CD4-positive, CD25-positive, alpha-beta regulatory T cell (primary cell): ENCODE measurements at regions not wholly inside any gene's neighbourhood (a gene's known extent, or its start where the extent isn't known, plus 50 kb on each side); places are given as distances from the start of the nearest gene placed in this dataset.
A peak's percentile ranks its signal among the peaks of the same experiment; 100 is the strongest.
"Not testable (repeated sequence)": the region's sequence is repeated elsewhere in the genome, so short reads cannot be mapped to it uniquely, and the experiment has no call there.

Experiments used
- ATAC-seq, 2 donors: fragments of 150-1000 bp; cut with Tn5 transposase; one replicate each; pipeline ENCODE4 v1.10.0; 2021; ENCODE audit warnings: low read depth in 2 of 2, moderate number of reproducible peaks in 2 of 2, moderate library complexity in 1 of 2
- DNase-seq, 3 donors: peaks; one replicate each; pipeline versions ENCODE4 v3.0.0 to v3.0.0-alpha.2; 2012 to 2022; ENCODE audit warnings: mixed read lengths in 1 of 3
- H3K27ac ChIP-seq: one replicate; pipeline ENCODE4 v1.7.0; 2013; ENCODE audit warnings: mild to moderate bottlenecking, low read length; ENCODE audit not compliant: insufficient read depth, poor library complexity, severe bottlenecking
- H3K27me3 ChIP-seq: one replicate; pipeline ENCODE4 v1.7.0; 2013; ENCODE audit warnings: low read length; ENCODE audit not compliant: control insufficient read depth, insufficient read depth
- H3K36me3 ChIP-seq: one replicate; pipeline ENCODE4 v1.7.0; 2013; ENCODE audit warnings: mild to moderate bottlenecking, low read length, moderate library complexity; ENCODE audit not compliant: control insufficient read depth, insufficient read depth
- H3K4me1 ChIP-seq: 2 replicates; pipeline ENCODE4 v1.7.0; 2013; ENCODE audit warnings: mild to moderate bottlenecking, low read length; ENCODE audit not compliant: insufficient read depth, control insufficient read depth, poor library complexity, severe bottlenecking
- H3K4me3 ChIP-seq: one replicate; pipeline ENCODE4 v1.7.0; 2013; ENCODE audit warnings: low read depth, mild to moderate bottlenecking, low read length, moderate library complexity
- H3K9me3 ChIP-seq, 2 experiments: 1 replicate in 1 of 2; 2 replicates in 1 of 2; pipeline ENCODE4 v1.7.0; 2013; ENCODE audit warnings: low read length in 2 of 2, mild to moderate bottlenecking in 1 of 2, moderate library complexity in 1 of 2; ENCODE audit not compliant: control insufficient read depth in 2 of 2
- H3K27ac Mint-ChIP-seq, 3 donors: one replicate each; pipeline ENCODE4 v1.8.0; 2020 to 2022; ENCODE audit warnings: mild to moderate bottlenecking in 3 of 3, mixed read lengths in 3 of 3, moderate library complexity in 2 of 3
- H3K27me3 Mint-ChIP-seq: one replicate; pipeline ENCODE4 v1.8.0; 2022; ENCODE audit warnings: mild to moderate bottlenecking, mixed read lengths
- H3K36me3 Mint-ChIP-seq: one replicate; pipeline ENCODE4 v1.8.0; 2020; ENCODE audit warnings: mixed read lengths
- H3K4me1 Mint-ChIP-seq, 4 donors: one replicate each; pipeline ENCODE4 v1.8.0; 2020 to 2022; ENCODE audit warnings: mixed read lengths in 4 of 4, mild to moderate bottlenecking in 1 of 4
- H3K4me3 Mint-ChIP-seq, 4 donors: one replicate each; pipeline ENCODE4 v1.8.0; 2020 to 2022; ENCODE audit warnings: mild to moderate bottlenecking in 4 of 4, mixed read lengths in 4 of 4, moderate library complexity in 3 of 4
- H3K9me3 Mint-ChIP-seq, 7 donors: one replicate each; pipeline ENCODE4 v1.8.0; 2020 to 2022; ENCODE audit warnings: mixed read lengths in 7 of 7, mild to moderate bottlenecking in 3 of 7, moderate library complexity in 2 of 7

- Mint-ChIP-seq H3K9me3 (peaks cover 0 to 2% (median 0%) of the 10 kb centered on the region in 7 donors), H3K36me3 (no peaks in the 10 kb centered on the region), H3K27me3 (peaks cover 6% of the 10 kb centered on the region), H3K4me1 (no peaks in the 10 kb centered on the region), H3K27ac (peak overlapping the region in 1 of 3 donors; percentile 9), H3K4me3 (no peak overlapping the region)
- no peaks in the 10 kb centered on the region for H3K4me1 ChIP-seq
- peaks cover 0 to 2% of the 10 kb centered on the region in 2 experiments for H3K9me3 ChIP-seq
- H3K4me3 ChIP-seq = no peak overlapping the region
- H3K36me3 ChIP-seq = no peaks in the 10 kb centered on the region
- no peak for DNase-seq
- peaks cover 2% of the 10 kb centered on the region for H3K27me3 ChIP-seq
- no peak overlapping the region for H3K27ac ChIP-seq
- no peak for ATAC-seq
These were observed 116.1 kb upstream of the PITX1 start for GRCh38 chr5:135149956-135150723.

- H3K4me1 ChIP-seq = no peaks in the 10 kb centered on the region
- Mint-ChIP-seq H3K4me1 (no peaks in the 10 kb centered on the region), H3K36me3 (no peaks in the 10 kb centered on the region), H3K4me3 (no peak overlapping the region), H3K27ac (no peak overlapping the region), H3K9me3 (peaks cover 0 to 3% (median 0%) of the 10 kb centered on the region in 7 donors), H3K27me3 (peaks cover 7% of the 10 kb centered on the region)
- no peak overlapping the region for H3K4me3 ChIP-seq
- no peak overlapping the region for H3K27ac ChIP-seq
- DNase-seq (no peak), ATAC-seq (no peak)
- no peaks in the 10 kb centered on the region for H3K36me3 ChIP-seq
- peaks cover 0 to 2% of the 10 kb centered on the region in 2 experiments for H3K9me3 ChIP-seq
- peaks cover 2% of the 10 kb centered on the region for H3K27me3 ChIP-seq
These were observed 115.4 kb upstream of the PITX1 start for GRCh38 chr5:135149229-135149955.

GRCh38 chr5:135147294-135148090 is 113.5 kb upstream of the PITX1 start:
- H3K27ac Mint-ChIP-seq = no peak overlapping the region
- H3K36me3 ChIP-seq = no peaks in the 10 kb centered on the region
- H3K27ac ChIP-seq = no peak overlapping the region
- H3K9me3 ChIP-seq = peaks cover 0 to 2% of the 10 kb centered on the region in 2 experiments
- no peaks in the 10 kb centered on the region for H3K4me1 Mint-ChIP-seq
- H3K4me1 ChIP-seq = no peaks in the 10 kb centered on the region
- DNase-seq = no peak
- no peak overlapping the region for H3K4me3 ChIP-seq
- H3K36me3 Mint-ChIP-seq = no peaks in the 10 kb centered on the region
- H3K4me3 Mint-ChIP-seq = no peak overlapping the region
- H3K27me3 ChIP-seq = peaks cover 2% of the 10 kb centered on the region
- peaks cover 13% of the 10 kb centered on the region for H3K27me3 Mint-ChIP-seq
- peaks cover 0 to 4% (median 1%) of the 10 kb centered on the region in 7 donors for H3K9me3 Mint-ChIP-seq
- no peak for ATAC-seq

GRCh38 chr5:135145985-135146384 is 112.0 kb upstream of the PITX1 start:
- Mint-ChIP-seq H3K4me1 (no peaks in the 10 kb centered on the region), H3K9me3 (peaks cover 0 to 4% (median 0%) of the 10 kb centered on the region in 7 donors), H3K27ac (no peak overlapping the region), H3K4me3 (no peak overlapping the region), H3K36me3 (no peaks in the 10 kb centered on the region), H3K27me3 (peaks cover 13% of the 10 kb centered on the region)
- no peaks in the 10 kb centered on the region for H3K36me3 ChIP-seq
- no peak overlapping the region for H3K4me3 ChIP-seq
- H3K27ac ChIP-seq = no peak overlapping the region
- ATAC-seq = no peak
- peaks cover 0 to 2% of the 10 kb centered on the region in 2 experiments for H3K9me3 ChIP-seq
- peaks cover 2% of the 10 kb centered on the region for H3K27me3 ChIP-seq
- no peaks in the 10 kb centered on the region for H3K4me1 ChIP-seq
- DNase-seq = no peak

- not testable (repeated sequence) for H3K27ac Mint-ChIP-seq, H3K4me3 Mint-ChIP-seq, H3K4me3 ChIP-seq, ATAC-seq, H3K36me3 ChIP-seq, H3K27me3 ChIP-seq, H3K36me3 Mint-ChIP-seq, DNase-seq, H3K9me3 ChIP-seq, H3K4me1 Mint-ChIP-seq, H3K27me3 Mint-ChIP-seq, H3K9me3 Mint-ChIP-seq, H3K27ac ChIP-seq, H3K4me1 ChIP-seq
These were observed 109.7 kb upstream of the PITX1 start for GRCh38 chr5:135143682-135144081.

DNA sequence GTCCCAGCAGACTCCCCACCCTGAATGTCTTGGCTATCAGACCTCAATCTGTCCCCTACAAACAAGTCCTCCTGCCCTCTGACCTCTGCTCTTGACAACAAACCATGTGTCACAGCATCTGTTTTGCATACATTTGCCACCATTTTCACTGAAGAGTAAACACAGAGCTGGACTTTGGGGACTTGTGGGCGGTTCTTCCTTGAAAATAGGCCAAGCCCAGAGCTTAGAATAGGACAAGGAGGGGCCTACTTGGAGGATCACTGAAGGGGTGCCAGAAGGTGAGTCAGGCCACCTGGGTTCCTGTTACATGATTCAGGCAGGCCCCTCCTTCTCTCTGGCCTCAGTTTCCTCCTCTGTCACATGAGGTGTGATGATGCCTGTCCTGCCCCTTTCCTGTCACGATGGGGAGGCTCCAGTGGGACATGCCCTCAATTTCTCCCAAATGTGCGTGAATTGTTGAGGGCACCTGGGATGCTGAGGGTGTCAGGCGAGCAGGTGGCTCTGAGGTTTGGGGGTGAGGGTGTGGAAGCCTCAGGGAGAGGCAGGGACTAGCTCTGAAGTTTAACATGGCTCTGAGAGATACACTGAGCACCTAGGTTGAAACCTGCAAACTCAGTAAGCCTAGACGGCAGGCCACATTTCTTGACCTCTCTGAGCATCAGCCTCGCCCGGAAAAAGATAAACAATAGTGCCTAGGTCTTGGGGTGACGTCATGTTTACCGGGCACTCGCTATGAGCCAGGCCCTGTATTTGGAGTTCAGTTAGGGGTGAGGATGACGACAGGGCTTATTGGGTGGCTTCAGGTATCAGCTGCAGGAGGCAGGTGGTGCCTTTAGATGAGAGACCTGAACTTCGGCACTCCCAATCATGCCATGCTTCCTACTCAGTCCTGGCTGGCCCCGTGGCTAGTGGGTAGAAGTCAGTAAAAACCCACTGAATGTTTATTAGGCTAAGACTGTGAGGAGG is 107.6 kb upstream of the PITX1 start:
- Histone ChIP-seq H3K27me3 (peaks cover 3% of the 10 kb centered on the region), H3K36me3 (no peaks in the 10 kb centered on the region), H3K4me1 (no peaks in the 10 kb centered on the region), H3K4me3 (no peak overlapping the region), H3K27ac (no peak overlapping the region), H3K9me3 (no peaks in the 10 kb centered on the region)
- Mint-ChIP-seq H3K27me3 (peaks cover 6% of the 10 kb centered on the region), H3K27ac (no peak overlapping the region), H3K36me3 (no peaks in the 10 kb centered on the region), H3K4me1 (no peaks in the 10 kb centered on the region), H3K9me3 (peaks cover 0 to 2% (median 2%) of the 10 kb centered on the region in 7 donors), H3K4me3 (no peak overlapping the region)
- no peak for ATAC-seq
- no peak for DNase-seq
